LNCaP clone FGC (cell line): ENCODE measurements at regions not wholly inside any gene's neighbourhood (a gene's known extent, or its start where the extent isn't known, plus 50 kb on each side); places are given as distances from the start of the nearest gene placed in this dataset.

Experiments used
- DNase-seq: peaks from one replicate; pipeline ENCODE4 v3.0.0-alpha.2; 2011; ENCODE audit warnings: low read depth
- H3K4me3 ChIP-seq: 2 replicates; pipeline ENCODE4 v1.5.1; 2011; ENCODE audit warnings: mild to moderate bottlenecking, low read depth, low read length, control low read depth
- TF ChIP-seq, protein P1 (sequence below): IDR thresholded peaks from 2 replicates; pipeline ENCODE4 v1.5.1; 2012; ENCODE audit warnings: mild to moderate bottlenecking; ENCODE audit not compliant: control insufficient read depth, insufficient read depth; ENCODE audit errors: extremely low read depth

DNA sequence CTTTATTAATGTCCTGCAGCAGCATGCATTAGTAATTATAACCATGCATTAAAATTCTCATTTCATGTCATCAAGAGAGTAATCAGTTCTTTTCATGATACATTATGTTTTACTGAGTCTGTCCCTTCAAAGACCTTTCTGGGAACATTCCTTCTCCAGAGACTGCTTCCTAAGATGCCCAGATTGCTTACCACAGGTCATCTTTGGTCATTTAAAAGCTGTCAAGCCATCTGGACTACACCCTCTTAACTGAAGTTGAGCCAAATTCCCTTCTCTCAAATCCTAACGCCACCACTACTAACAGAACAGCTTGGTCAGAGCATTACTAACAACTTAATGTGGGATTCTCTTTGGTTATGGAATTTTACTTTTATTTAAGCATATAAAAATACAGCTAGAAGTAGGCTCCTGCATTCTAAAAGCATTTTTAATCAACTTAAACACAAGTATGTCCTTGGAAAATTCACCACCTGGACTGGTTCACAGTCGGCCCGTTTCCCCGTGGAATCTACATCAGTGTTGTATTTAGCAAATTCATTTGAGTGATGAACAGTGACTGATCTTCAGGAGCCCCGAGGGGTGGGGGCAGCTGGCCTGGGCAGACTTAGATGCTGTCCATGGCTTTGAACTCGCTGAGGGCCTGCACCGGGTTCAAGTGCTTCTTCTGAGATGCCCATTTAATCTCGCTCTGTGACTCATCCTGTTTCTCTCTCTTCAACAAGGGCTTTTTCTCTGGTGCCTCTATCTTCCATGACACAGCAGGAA lies 92.8 kb upstream of the CCDC112 start:
- H3K4me3 ChIP-seq: no peak overlapping the region
- no peak for DNase-seq
- TF ChIP-seq, protein P1, sequence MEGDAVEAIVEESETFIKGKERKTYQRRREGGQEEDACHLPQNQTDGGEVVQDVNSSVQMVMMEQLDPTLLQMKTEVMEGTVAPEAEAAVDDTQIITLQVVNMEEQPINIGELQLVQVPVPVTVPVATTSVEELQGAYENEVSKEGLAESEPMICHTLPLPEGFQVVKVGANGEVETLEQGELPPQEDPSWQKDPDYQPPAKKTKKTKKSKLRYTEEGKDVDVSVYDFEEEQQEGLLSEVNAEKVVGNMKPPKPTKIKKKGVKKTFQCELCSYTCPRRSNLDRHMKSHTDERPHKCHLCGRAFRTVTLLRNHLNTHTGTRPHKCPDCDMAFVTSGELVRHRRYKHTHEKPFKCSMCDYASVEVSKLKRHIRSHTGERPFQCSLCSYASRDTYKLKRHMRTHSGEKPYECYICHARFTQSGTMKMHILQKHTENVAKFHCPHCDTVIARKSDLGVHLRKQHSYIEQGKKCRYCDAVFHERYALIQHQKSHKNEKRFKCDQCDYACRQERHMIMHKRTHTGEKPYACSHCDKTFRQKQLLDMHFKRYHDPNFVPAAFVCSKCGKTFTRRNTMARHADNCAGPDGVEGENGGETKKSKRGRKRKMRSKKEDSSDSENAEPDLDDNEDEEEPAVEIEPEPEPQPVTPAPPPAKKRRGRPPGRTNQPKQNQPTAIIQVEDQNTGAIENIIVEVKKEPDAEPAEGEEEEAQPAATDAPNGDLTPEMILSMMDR: no peak

DNA sequence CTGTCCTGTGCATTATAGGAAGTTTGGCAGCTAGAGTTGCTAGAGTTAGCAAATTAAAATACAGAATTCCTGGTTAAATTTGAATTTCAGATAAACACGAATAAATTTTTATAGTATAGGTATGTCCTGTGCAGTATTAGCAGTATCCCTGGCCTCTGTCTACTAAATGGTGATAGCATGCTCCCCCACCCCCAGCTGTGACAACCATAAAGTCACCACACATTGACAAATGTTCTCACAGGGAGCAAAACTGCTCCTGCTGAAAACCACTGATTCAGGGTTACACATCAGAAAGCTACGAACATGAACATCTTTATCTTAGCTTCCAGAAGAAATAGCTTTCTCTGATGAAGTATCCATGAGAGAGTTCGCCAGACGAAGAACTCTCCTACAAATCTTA lies 91.8 kb upstream of the CCDC112 start:
- no peak for DNase-seq
- TF ChIP-seq, protein P1: no peak
- H3K4me3 ChIP-seq: no peak overlapping the region

DNA sequence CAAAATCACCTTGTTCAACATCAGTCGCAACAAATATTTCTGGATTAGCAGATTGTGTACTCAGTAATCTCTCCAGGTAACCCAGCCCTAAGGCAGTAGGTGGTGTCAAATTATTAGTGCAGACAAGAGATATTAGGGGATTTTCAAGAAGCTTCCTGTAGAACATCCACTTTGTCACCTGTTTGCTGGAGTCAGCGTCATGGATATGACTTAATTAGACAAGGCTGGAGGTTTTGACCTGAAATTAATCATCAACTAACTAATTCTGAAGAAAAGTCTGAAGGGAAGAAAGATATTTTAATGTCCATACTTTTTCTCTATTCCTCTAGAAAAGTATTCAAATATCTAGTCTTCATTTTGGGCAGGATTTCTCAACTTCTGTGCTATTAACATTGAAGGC lies 91.4 kb upstream of the CCDC112 start:
- H3K4me3 ChIP-seq: no peak overlapping the region
- TF ChIP-seq, protein P1: no peak
- DNase-seq: no peak

DNA sequence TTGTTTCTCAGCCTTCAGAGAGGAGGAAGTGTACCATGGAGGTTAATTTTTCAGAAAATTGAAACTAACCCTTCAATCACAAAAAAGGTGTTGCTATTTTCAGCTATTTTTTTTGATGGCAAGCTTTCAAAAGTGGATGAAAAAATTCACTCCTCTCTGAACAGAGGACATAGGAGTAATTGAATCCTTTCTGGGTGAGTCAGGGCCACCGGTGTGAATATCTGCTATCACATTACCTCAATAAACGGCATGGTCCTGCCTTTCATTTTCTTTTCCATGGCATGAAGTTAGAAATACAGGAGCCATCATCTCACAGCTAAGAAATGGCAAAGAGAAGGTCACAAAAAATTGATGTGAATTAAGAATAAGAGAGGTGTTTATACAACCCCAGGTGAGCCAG lies 90.2 kb upstream of the CCDC112 start:
- TF ChIP-seq, protein P1: no peak
- H3K4me3 ChIP-seq: no peak overlapping the region
- DNase-seq: no peak

DNA sequence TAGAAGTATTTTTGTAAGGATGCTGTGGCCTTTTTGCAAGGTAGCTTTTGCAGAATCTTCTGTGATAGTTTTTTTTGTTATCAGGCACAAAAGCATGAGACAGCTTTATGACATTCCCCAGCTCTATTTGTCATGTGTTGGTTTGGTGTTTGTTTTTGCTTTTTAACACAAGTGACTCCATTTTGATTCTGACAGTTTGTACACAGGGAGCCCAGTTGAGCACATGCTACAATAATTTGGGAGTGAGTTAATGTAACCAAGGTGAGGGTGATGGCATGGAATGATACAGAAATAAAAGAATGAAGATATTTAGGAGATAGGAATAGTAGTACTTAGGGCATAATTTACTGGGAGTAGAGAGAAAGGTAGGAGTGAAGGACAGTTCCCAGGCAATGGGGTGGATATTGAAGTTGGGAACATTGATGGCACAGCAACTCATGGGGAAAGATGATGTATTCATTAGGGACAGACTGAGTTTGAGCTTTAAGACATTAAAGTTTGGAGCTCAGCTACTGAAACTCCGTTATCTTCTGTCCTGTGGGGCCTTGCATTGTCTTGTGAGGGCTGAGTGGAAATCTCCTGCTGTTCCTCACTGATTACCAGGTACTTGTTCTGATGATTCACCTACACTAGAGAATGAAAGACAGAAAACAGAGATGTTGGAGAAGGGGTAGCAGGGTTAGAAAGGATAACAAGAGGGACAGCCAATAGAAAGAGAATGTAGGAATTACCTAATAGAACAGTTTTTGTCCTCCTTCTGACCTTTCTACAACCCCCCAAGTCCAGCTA lies 88.3 kb upstream of the CCDC112 start:
- H3K4me3 ChIP-seq: no peak overlapping the region
- TF ChIP-seq, protein P1: no peak
- no peak for DNase-seq

DNA sequence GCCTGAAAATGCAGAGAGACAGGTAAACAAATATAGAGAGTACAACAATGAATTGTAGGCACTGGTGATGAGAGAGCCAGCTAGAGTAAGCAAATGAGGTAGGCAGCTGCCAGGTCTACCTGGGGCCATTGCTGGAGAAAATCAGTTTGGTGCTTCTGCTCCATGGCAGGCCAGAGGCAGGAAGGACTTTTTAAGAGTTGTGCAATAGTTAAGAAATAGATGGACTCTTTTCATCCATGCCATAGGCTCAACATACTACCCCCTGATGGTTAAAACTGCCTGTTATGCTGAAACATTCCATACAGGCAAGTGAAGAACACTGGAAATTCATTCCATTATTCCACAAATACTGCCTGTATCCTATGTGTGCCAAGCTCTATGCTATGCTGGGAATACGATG lies 86.5 kb upstream of the CCDC112 start:
- DNase-seq: no peak
- TF ChIP-seq, protein P1: no peak
- no peak overlapping the region for H3K4me3 ChIP-seq
